ENCODE measurements at regions not wholly inside any gene's neighbourhood (a gene's known extent, or its start where the extent isn't known, plus 50 kb on each side); places are given as distances from the start of the nearest gene placed in this dataset.
"Not testable (repeated sequence)": the region's sequence is repeated elsewhere in the genome, so short reads cannot be mapped to it uniquely, and the experiment has no call there.

GRCh38 chr14:103273745-103274615 is 60.1 kb upstream of the EIF5 start:
- H3K4me3 ChIP-seq (ENCODE audit: low read length) = peak overlapping the region; percentile 47
- H3K9me3 ChIP-seq (ENCODE audit: insufficient read depth, low read depth, low read length) = peaks cover 2% of the 10 kb centered on the region; the same call in 1 of the 2 replicates
- H3K36me3 ChIP-seq (ENCODE audit: insufficient read depth, low read length) = no peaks in the 10 kb centered on the region
- no peak overlapping the region for H3K27ac ChIP-seq (ENCODE audit: low read depth, low read length)
- no peak overlapping the region for H3K9ac ChIP-seq (ENCODE audit: low read depth, low read length)
- no peaks in the 10 kb centered on the region for H3K4me1 ChIP-seq (ENCODE audit: insufficient read depth, low read length)
- WGBS = 71% methylated on average over 79 of the region's 79 CpGs
- peaks cover 58% of the 10 kb centered on the region for H3K27me3 ChIP-seq (ENCODE audit: insufficient read depth, low read length)

GRCh38 chr14:103275000-103275399 is 59.0 kb upstream of the EIF5 start:
- H3K4me1 ChIP-seq (ENCODE audit: insufficient read depth, low read length) = no peaks in the 10 kb centered on the region
- H3K4me3 ChIP-seq (ENCODE audit: low read length) = no peak overlapping the region
- peaks cover 68% of the 10 kb centered on the region for H3K27me3 ChIP-seq (ENCODE audit: insufficient read depth, low read length)
- H3K36me3 ChIP-seq (ENCODE audit: insufficient read depth, low read length) = no peaks in the 10 kb centered on the region
- no peak overlapping the region for H3K9ac ChIP-seq (ENCODE audit: low read depth, low read length)
- H3K9me3 ChIP-seq (ENCODE audit: insufficient read depth, low read depth, low read length) = peaks cover 2% of the 10 kb centered on the region; the same call in 1 of the 2 replicates
- no peak overlapping the region for H3K27ac ChIP-seq (ENCODE audit: low read depth, low read length)

GRCh38 chr14:103277931-103278330 is 56.1 kb upstream of the EIF5 start:
- 94% methylated on average over 8 of the region's 8 CpGs for WGBS
- H3K4me3 ChIP-seq (ENCODE audit: low read length) = no peak overlapping the region; the same call in 1 of the 2 replicates
- H3K27me3 ChIP-seq (ENCODE audit: insufficient read depth, low read length) = peaks cover 72% of the 10 kb centered on the region
- H3K4me1 ChIP-seq (ENCODE audit: insufficient read depth, low read length) = 0 out of 2 replicates have a peak, but pooled peaks cover 5% of the 10 kb centered on the region
- H3K27ac ChIP-seq (ENCODE audit: low read depth, low read length) = no peak overlapping the region
- H3K36me3 ChIP-seq (ENCODE audit: insufficient read depth, low read length) = no peaks in the 10 kb centered on the region
- peaks cover 2% of the 10 kb centered on the region; the same call in 1 of the 2 replicates for H3K9me3 ChIP-seq (ENCODE audit: insufficient read depth, low read depth, low read length)
- no peak overlapping the region for H3K9ac ChIP-seq (ENCODE audit: low read depth, low read length)

GRCh38 chr14:103279142-103280025 is 54.7 kb upstream of the EIF5 start:
- no peak overlapping the region for H3K27ac ChIP-seq (ENCODE audit: low read depth, low read length)
- peak overlapping the region; percentile 42 for H3K4me3 ChIP-seq (ENCODE audit: low read length)
- H3K9ac ChIP-seq (ENCODE audit: low read depth, low read length) = peak overlapping the region; percentile 3; the same call in 1 of the 2 replicates
- H3K27me3 ChIP-seq (ENCODE audit: insufficient read depth, low read length) = peaks cover 57% of the 10 kb centered on the region
- H3K4me1 ChIP-seq (ENCODE audit: insufficient read depth, low read length) = 0 out of 2 replicates have a peak, but pooled peaks cover 12% of the 10 kb centered on the region
- WGBS = 64% methylated on average over 102 of the region's 102 CpGs
- H3K9me3 ChIP-seq (ENCODE audit: insufficient read depth, low read depth, low read length) = peaks cover 2% of the 10 kb centered on the region; the same call in 1 of the 2 replicates
- H3K36me3 ChIP-seq (ENCODE audit: insufficient read depth, low read length) = no peaks in the 10 kb centered on the region

- H3K27me3 ChIP-seq (ENCODE audit: insufficient read depth, low read length) = peaks cover 48% of the 10 kb centered on the region
- H3K4me1 ChIP-seq (ENCODE audit: insufficient read depth, low read length) = peaks cover 20% of the 10 kb centered on the region
- no peak overlapping the region for H3K4me3 ChIP-seq (ENCODE audit: low read length)
- no peak overlapping the region for H3K27ac ChIP-seq (ENCODE audit: low read depth, low read length)
- no peaks in the 10 kb centered on the region for H3K36me3 ChIP-seq (ENCODE audit: insufficient read depth, low read length)
- H3K9ac ChIP-seq (ENCODE audit: low read depth, low read length) = no peak overlapping the region
- peaks cover 2% of the 10 kb centered on the region; the same call in 1 of the 2 replicates for H3K9me3 ChIP-seq (ENCODE audit: insufficient read depth, low read depth, low read length)
- 80% methylated on average over 15 of the region's 15 CpGs for WGBS
Measured at GRCh38 chr14:103280278-103280928, 53.6 kb upstream of the EIF5 start.

- peaks cover 20% of the 10 kb centered on the region for H3K4me1 ChIP-seq (ENCODE audit: insufficient read depth, low read length)
- H3K27me3 ChIP-seq (ENCODE audit: insufficient read depth, low read length) = peaks cover 41% of the 10 kb centered on the region
- no peak overlapping the region for H3K27ac ChIP-seq (ENCODE audit: low read depth, low read length)
- H3K36me3 ChIP-seq (ENCODE audit: insufficient read depth, low read length) = no peaks in the 10 kb centered on the region
- H3K4me3 ChIP-seq (ENCODE audit: low read length) = no peak overlapping the region
- no peaks in the 10 kb centered on the region; the same call in 1 of the 2 replicates for H3K9me3 ChIP-seq (ENCODE audit: insufficient read depth, low read depth, low read length)
- no peak overlapping the region for H3K9ac ChIP-seq (ENCODE audit: low read depth, low read length)
- WGBS = 77% methylated on average over 11 of the region's 11 CpGs
Measured at GRCh38 chr14:103281496-103282231, 52.4 kb upstream of the EIF5 start.

GRCh38 chr14:103282309-103282708 is 51.7 kb upstream of the EIF5 start:
- H3K27me3 ChIP-seq (ENCODE audit: insufficient read depth, low read length) = peaks cover 34% of the 10 kb centered on the region
- H3K9me3 ChIP-seq (ENCODE audit: insufficient read depth, low read depth, low read length); H3K27ac ChIP-seq (ENCODE audit: low read depth, low read length); H3K36me3 ChIP-seq (ENCODE audit: insufficient read depth, low read length); H3K9ac ChIP-seq (ENCODE audit: low read depth, low read length); H3K4me3 ChIP-seq (ENCODE audit: low read length): not testable (repeated sequence)
- H3K4me1 ChIP-seq (ENCODE audit: insufficient read depth, low read length) = peaks cover 20% of the 10 kb centered on the region
- WGBS = 96% methylated on average over 17 of the region's 17 CpGs

- Histone ChIP-seq H3K4me3 (ENCODE audit: low read length) (no peak overlapping the region), H3K9ac (ENCODE audit: low read depth, low read length) (no peak overlapping the region), H3K27me3 (ENCODE audit: insufficient read depth, low read length) (peaks cover 28% of the 10 kb centered on the region), H3K4me1 (ENCODE audit: insufficient read depth, low read length) (peaks cover 20% of the 10 kb centered on the region), H3K27ac (ENCODE audit: low read depth, low read length) (no peak overlapping the region), H3K9me3 (ENCODE audit: insufficient read depth, low read depth, low read length) (no peaks in the 10 kb centered on the region), H3K36me3 (ENCODE audit: insufficient read depth, low read length) (no peaks in the 10 kb centered on the region)
- WGBS = 79% methylated on average over 5 of the region's 5 CpGs
Measured at GRCh38 chr14:103282932-103283331, 51.1 kb upstream of the EIF5 start.

- Histone ChIP-seq H3K4me1 (ENCODE audit: insufficient read depth, low read length) (peaks cover 20% of the 10 kb centered on the region), H3K27ac (ENCODE audit: low read depth, low read length) (peak overlapping the region; percentile 42; the same call in 1 of the 2 replicates), H3K36me3 (ENCODE audit: insufficient read depth, low read length) (no peaks in the 10 kb centered on the region), H3K4me3 (ENCODE audit: low read length) (no peak overlapping the region), H3K9me3 (ENCODE audit: insufficient read depth, low read depth, low read length) (no peaks in the 10 kb centered on the region), H3K9ac (ENCODE audit: low read depth, low read length) (no peak overlapping the region), H3K27me3 (ENCODE audit: insufficient read depth, low read length) (peaks cover 19% of the 10 kb centered on the region)
- 81% methylated on average over 12 of the region's 12 CpGs for WGBS
Measured at GRCh38 chr14:103283916-103284315, 50.1 kb upstream of the EIF5 start.

Measured in HUES64 (cell line).